Loucy (cell line): ENCODE measurements at regions not wholly inside any gene's neighbourhood (a gene's known extent, or its start where the extent isn't known, plus 50 kb on each side); places are given as distances from the start of the nearest gene placed in this dataset.

ENCODE experiments used
- EZH2phosphoT487 ChIP-seq: fragments of 200-600 bp; IDR thresholded peaks from 2 replicates; pipeline ENCODE4 v1.6.1; 2018; ENCODE audit warnings: antibody characterized with exemption, mild to moderate bottlenecking, moderate library complexity, borderline replicate concordance
- TF ChIP-seq, protein P1 (sequence below): fragments of 200-600 bp; sonication (generic); conservative IDR thresholded peaks from 2 replicates; pipeline ENCODE4 v1.5.1; 2014; ENCODE audit warnings: mild to moderate bottlenecking, antibody characterized with exemption, low read length

- TF ChIP-seq, protein P1, sequence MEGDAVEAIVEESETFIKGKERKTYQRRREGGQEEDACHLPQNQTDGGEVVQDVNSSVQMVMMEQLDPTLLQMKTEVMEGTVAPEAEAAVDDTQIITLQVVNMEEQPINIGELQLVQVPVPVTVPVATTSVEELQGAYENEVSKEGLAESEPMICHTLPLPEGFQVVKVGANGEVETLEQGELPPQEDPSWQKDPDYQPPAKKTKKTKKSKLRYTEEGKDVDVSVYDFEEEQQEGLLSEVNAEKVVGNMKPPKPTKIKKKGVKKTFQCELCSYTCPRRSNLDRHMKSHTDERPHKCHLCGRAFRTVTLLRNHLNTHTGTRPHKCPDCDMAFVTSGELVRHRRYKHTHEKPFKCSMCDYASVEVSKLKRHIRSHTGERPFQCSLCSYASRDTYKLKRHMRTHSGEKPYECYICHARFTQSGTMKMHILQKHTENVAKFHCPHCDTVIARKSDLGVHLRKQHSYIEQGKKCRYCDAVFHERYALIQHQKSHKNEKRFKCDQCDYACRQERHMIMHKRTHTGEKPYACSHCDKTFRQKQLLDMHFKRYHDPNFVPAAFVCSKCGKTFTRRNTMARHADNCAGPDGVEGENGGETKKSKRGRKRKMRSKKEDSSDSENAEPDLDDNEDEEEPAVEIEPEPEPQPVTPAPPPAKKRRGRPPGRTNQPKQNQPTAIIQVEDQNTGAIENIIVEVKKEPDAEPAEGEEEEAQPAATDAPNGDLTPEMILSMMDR: no peak
- no peak for TF ChIP-seq EZH2phosphoT487
Measured at GRCh38 chr12:70186436-70186835, 56.8 kb upstream of the CNOT2 start.
